Fibroblast of lung (primary cell): ENCODE measurements at regions not wholly inside any gene's neighbourhood (a gene's known extent, or its start where the extent isn't known, plus 50 kb on each side); places are given as distances from the start of the nearest gene placed in this dataset.

Experiments used
- DNase-seq, 2 donors: peaks; one replicate each; pipeline versions ENCODE4 v3.0.0 to v3.0.0-alpha.2; 2010; ENCODE audit warnings: low read depth in 2 of 2
- H2AFZ ChIP-seq: 2 replicates; pipeline ENCODE4 v1.5.1; 2012; ENCODE audit warnings: low read length, control low read depth, inconsistent platforms
- H3K27ac ChIP-seq: 2 replicates; pipeline ENCODE4 v1.5.1; 2011; ENCODE audit warnings: low read length, control low read depth; ENCODE audit not compliant: insufficient read depth
- H3K27me3 ChIP-seq: 2 replicates; pipeline ENCODE4 v1.5.1; 2011; ENCODE audit warnings: mild to moderate bottlenecking, low read length; ENCODE audit not compliant: control insufficient read depth, insufficient read depth
- H3K36me3 ChIP-seq: 2 replicates; pipeline ENCODE4 v1.5.1; 2011; ENCODE audit warnings: low read length; ENCODE audit not compliant: control insufficient read depth, insufficient read depth
- H3K4me1 ChIP-seq: 2 replicates; pipeline ENCODE4 v1.5.1; 2011; ENCODE audit warnings: low read length; ENCODE audit not compliant: control insufficient read depth, insufficient read depth; ENCODE audit errors: extremely low read depth
- H3K4me2 ChIP-seq: 2 replicates; pipeline ENCODE4 v1.5.1; 2011; ENCODE audit warnings: low read length, control low read depth; ENCODE audit not compliant: insufficient read depth; ENCODE audit errors: extremely low read depth
- H3K4me3 ChIP-seq, 4 experiments: fragments of 200-600 bp in 1 of 4; sonication (generic) in 1 of 4; replicated peaks in 1 of 4; 2 replicates each; pipeline ENCODE4 v1.5.1; 2011 to 2016; ENCODE audit warnings: low read length in 4 of 4, low read depth in 3 of 4, mild to moderate bottlenecking in 3 of 4, control low read depth in 2 of 4, inconsistent platforms in 1 of 4, mixed read lengths in 1 of 4; ENCODE audit not compliant: insufficient read depth in 1 of 4; ENCODE audit errors: control extremely low read depth in 1 of 4
- H3K79me2 ChIP-seq: 2 replicates; pipeline ENCODE4 v1.5.1; 2012; ENCODE audit warnings: mild to moderate bottlenecking, low read length, inconsistent platforms; ENCODE audit not compliant: control insufficient read depth, insufficient read depth
- H3K9ac ChIP-seq: 2 replicates; pipeline ENCODE4 v1.5.1; 2011; ENCODE audit warnings: mild to moderate bottlenecking, low read length, control low read depth; ENCODE audit not compliant: insufficient read depth
- H3K9me3 ChIP-seq: 2 replicates; pipeline ENCODE4 v1.5.1; 2012; ENCODE audit warnings: low read depth, low read length; ENCODE audit not compliant: control insufficient read depth, insufficient read depth
- H4K20me1 ChIP-seq: 2 replicates; pipeline ENCODE4 v1.5.1; 2011; ENCODE audit warnings: low read length; ENCODE audit not compliant: control insufficient read depth, insufficient read depth; ENCODE audit errors: extremely low read depth
- EZH2 ChIP-seq: IDR thresholded peaks from 2 replicates; pipeline ENCODE4 v1.5.1; 2012; ENCODE audit warnings: low read length, control low read depth, mild to moderate bottlenecking; ENCODE audit errors: missing control alignments
- TF ChIP-seq, protein P1 (sequence below), 2 donors: IDR thresholded peaks in 1 of 2; conservative IDR thresholded peaks in 1 of 2; 1 replicate in 1 of 2; 2 replicates in 1 of 2; pipeline ENCODE4 v1.5.1; 2011 to 2012; ENCODE audit warnings: low read length in 2 of 2, control low read depth in 1 of 2, inconsistent platforms in 1 of 2, low read depth in 1 of 2, mild to moderate bottlenecking in 1 of 2

DNA sequence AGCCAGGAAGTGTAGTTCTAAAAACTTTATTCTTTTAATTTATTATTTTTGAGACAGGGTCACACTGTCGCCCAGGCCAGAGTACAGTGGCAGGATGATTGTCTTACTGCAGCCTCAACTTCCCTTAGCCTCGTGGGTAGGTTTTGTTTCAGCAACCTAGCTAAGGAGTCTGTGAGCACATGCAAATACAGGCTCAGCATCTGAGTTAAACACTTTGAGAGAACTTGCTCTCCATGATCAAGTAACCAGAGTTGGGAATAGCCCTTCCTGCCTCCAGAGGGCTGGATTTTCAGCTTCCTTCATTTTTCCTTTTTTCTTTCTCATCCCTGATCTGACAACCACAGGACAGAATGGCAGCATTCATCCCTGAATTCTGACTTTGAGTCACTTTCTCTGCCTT is 871.3 kb downstream of the GALC start:
- Histone ChIP-seq H3K79me2 (no peaks in the 10 kb centered on the region), H3K27ac (no peak overlapping the region), H4K20me1 (no peaks in the 10 kb centered on the region), H3K4me1 (no peaks in the 10 kb centered on the region), H3K27me3 (no peaks in the 10 kb centered on the region), H3K4me2 (no peak overlapping the region), H3K4me3 (no peak overlapping the region), H3K9me3 (no peaks in the 10 kb centered on the region), H3K36me3 (no peaks in the 10 kb centered on the region), H2AFZ (no peak overlapping the region), H3K9ac (no peak overlapping the region)
- no peak for TF ChIP-seq EZH2
- TF ChIP-seq, protein P1, sequence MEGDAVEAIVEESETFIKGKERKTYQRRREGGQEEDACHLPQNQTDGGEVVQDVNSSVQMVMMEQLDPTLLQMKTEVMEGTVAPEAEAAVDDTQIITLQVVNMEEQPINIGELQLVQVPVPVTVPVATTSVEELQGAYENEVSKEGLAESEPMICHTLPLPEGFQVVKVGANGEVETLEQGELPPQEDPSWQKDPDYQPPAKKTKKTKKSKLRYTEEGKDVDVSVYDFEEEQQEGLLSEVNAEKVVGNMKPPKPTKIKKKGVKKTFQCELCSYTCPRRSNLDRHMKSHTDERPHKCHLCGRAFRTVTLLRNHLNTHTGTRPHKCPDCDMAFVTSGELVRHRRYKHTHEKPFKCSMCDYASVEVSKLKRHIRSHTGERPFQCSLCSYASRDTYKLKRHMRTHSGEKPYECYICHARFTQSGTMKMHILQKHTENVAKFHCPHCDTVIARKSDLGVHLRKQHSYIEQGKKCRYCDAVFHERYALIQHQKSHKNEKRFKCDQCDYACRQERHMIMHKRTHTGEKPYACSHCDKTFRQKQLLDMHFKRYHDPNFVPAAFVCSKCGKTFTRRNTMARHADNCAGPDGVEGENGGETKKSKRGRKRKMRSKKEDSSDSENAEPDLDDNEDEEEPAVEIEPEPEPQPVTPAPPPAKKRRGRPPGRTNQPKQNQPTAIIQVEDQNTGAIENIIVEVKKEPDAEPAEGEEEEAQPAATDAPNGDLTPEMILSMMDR (conservative IDR thresholded peaks at IDR 0.05 in 1 of 2, IDR thresholded peaks at IDR 0.05 in 1 of 2; ENCODE audit: low read depth in 1 of 2, low read length in 2 of 2) = no peak
- DNase-seq = no peak

DNA sequence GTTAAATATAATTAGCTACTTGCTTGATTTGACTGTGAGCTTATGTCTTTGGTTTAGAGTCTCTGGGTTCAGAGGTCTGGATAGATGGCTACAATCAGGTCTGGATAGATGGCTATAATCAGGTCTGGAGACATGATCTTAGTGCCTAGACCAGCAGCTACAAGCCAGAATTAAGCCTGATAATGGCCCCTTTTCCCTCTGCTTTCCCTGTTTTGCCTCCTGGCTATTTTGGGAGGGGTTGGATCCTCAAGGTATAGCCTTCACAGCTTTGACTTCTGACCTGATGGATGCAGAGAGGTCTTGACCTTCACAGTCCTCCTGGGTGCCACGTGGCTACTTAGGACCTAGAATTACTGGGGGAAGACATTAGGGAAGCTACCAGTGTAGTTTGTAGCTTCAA is 877.7 kb downstream of the GALC start:
- H3K9ac ChIP-seq = no peak overlapping the region
- TF ChIP-seq, protein P1 (conservative IDR thresholded peaks at IDR 0.05 in 1 of 2, IDR thresholded peaks at IDR 0.05 in 1 of 2; ENCODE audit: low read depth in 1 of 2, low read length in 2 of 2) = no peak
- no peak for TF ChIP-seq EZH2

DNA sequence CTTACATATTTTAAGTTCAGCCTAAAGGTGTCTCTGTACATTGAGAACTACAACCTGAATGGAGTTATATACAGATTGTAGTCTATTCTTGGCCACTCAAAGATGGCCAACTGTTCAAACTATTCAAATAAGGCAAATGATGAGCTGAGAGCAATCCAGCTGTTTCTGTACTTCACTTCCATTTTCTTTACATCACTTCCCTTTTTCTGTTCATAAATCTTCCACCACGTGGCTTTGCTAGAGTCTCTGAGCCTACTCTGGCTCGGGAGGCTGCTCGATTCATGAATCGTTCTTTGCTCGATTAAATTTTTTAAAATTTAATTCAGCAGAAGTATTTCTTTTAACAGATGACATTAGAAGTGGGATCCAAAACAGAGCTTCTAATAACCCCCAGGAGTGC is 879.7 kb downstream of the GALC start:
- TF ChIP-seq, protein P1 (conservative IDR thresholded peaks at IDR 0.05 in 1 of 2, IDR thresholded peaks at IDR 0.05 in 1 of 2; ENCODE audit: low read depth in 1 of 2, low read length in 2 of 2) = no peak
- no peak for TF ChIP-seq EZH2

More for the DNA sequence above, 877.7 kb downstream of the GALC start:
- DNase-seq = no peak
- no peak overlapping the region for H3K4me2 ChIP-seq
- no peaks in the 10 kb centered on the region for H3K27me3 ChIP-seq
- no peaks in the 10 kb centered on the region for H3K36me3 ChIP-seq
- H3K4me1 ChIP-seq = no peaks in the 10 kb centered on the region
- H3K9me3 ChIP-seq = no peaks in the 10 kb centered on the region
- H2AFZ ChIP-seq = no peak overlapping the region
- no peak overlapping the region for H3K4me3 ChIP-seq
- no peaks in the 10 kb centered on the region for H3K79me2 ChIP-seq
- H3K27ac ChIP-seq = no peak overlapping the region
- no peaks in the 10 kb centered on the region for H4K20me1 ChIP-seq

More for the DNA sequence above, 879.7 kb downstream of the GALC start:
- H3K4me1 ChIP-seq = no peaks in the 10 kb centered on the region
- no peaks in the 10 kb centered on the region for H3K36me3 ChIP-seq
- H3K27ac ChIP-seq = no peak overlapping the region
- no peak overlapping the region for H3K4me2 ChIP-seq
- DNase-seq = no peak
- H4K20me1 ChIP-seq = no peaks in the 10 kb centered on the region
- H3K79me2 ChIP-seq = no peaks in the 10 kb centered on the region
- no peak overlapping the region for H3K4me3 ChIP-seq
- no peaks in the 10 kb centered on the region for H3K9me3 ChIP-seq
- H3K9ac ChIP-seq = no peak overlapping the region
- no peaks in the 10 kb centered on the region for H3K27me3 ChIP-seq
- H2AFZ ChIP-seq = no peak overlapping the region
